Progenitor cell of endocrine pancreas (in vitro differentiated cells): ENCODE measurements at regions not wholly inside any gene's neighbourhood (a gene's known extent, or its start where the extent isn't known, plus 50 kb on each side); places are given as distances from the start of the nearest gene placed in this dataset.

ENCODE experiments used
- DNase-seq: peaks from one replicate; pipeline ENCODE4 v3.0.0; 2021; ENCODE audit warnings: low spot score; ENCODE audit not compliant: unreplicated experiment
- H3K27ac Mint-ChIP-seq: 2 replicates; pipeline ENCODE4 v1.8.0; 2021; ENCODE audit warnings: mild to moderate bottlenecking, moderate library complexity, mixed read lengths
- H3K27me3 Mint-ChIP-seq: 2 replicates; pipeline ENCODE4 v1.8.0; 2021; ENCODE audit warnings: mixed read lengths
- H3K36me3 Mint-ChIP-seq: 2 replicates; pipeline ENCODE4 v1.8.0; 2022; ENCODE audit warnings: mixed read lengths; ENCODE audit not compliant: insufficient read depth
- H3K4me1 Mint-ChIP-seq: 2 replicates; pipeline ENCODE4 v1.8.0; 2021; ENCODE audit warnings: low read depth, mixed read lengths
- H3K4me3 Mint-ChIP-seq: 2 replicates; pipeline ENCODE4 v1.8.0; 2021; ENCODE audit warnings: low read depth, mild to moderate bottlenecking, moderate library complexity, mixed read lengths
- H3K9me3 Mint-ChIP-seq: 2 replicates; pipeline ENCODE4 v1.8.0; 2021; ENCODE audit warnings: low read depth, mixed read lengths
- TF ChIP-seq, protein P1 (sequence below): fragments of 200-600 bp; sonication (generic); IDR thresholded peaks from one replicate; pipeline ENCODE4 v1.5.0; 2021; ENCODE audit warnings: antibody characterized with exemption, mild to moderate bottlenecking; ENCODE audit not compliant: unreplicated experiment

DNA sequence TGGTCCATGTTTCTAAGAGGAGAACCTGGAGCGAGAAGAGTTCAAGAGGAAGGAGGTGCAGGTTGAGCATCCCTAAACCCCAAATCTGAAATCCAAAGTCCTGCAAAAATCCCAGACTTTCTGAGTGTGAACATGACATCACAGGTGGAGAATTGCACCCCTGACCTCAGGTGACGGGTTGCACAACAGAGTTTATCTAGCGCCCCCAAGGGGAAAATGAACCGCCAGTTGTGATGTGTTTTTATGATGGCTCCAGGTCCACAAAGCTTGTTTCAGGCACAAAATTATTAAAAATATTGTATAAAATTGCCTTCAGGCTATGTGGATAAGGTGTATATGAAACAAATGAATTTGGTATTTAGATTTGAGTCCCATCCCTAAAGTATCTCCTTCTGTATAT, 420.0 kb downstream of the GABRB3 start:
- peaks cover 6% of the 10 kb centered on the region for H3K9me3 Mint-ChIP-seq
- no peaks in the 10 kb centered on the region for H3K36me3 Mint-ChIP-seq
- H3K27me3 Mint-ChIP-seq = peaks cover 6% of the 10 kb centered on the region
- no peak for DNase-seq
- TF ChIP-seq, protein P1, sequence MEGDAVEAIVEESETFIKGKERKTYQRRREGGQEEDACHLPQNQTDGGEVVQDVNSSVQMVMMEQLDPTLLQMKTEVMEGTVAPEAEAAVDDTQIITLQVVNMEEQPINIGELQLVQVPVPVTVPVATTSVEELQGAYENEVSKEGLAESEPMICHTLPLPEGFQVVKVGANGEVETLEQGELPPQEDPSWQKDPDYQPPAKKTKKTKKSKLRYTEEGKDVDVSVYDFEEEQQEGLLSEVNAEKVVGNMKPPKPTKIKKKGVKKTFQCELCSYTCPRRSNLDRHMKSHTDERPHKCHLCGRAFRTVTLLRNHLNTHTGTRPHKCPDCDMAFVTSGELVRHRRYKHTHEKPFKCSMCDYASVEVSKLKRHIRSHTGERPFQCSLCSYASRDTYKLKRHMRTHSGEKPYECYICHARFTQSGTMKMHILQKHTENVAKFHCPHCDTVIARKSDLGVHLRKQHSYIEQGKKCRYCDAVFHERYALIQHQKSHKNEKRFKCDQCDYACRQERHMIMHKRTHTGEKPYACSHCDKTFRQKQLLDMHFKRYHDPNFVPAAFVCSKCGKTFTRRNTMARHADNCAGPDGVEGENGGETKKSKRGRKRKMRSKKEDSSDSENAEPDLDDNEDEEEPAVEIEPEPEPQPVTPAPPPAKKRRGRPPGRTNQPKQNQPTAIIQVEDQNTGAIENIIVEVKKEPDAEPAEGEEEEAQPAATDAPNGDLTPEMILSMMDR = no peak
- no peak overlapping the region for H3K4me3 Mint-ChIP-seq
- H3K27ac Mint-ChIP-seq = no peak overlapping the region
- peaks cover 5% of the 10 kb centered on the region for H3K4me1 Mint-ChIP-seq

DNA sequence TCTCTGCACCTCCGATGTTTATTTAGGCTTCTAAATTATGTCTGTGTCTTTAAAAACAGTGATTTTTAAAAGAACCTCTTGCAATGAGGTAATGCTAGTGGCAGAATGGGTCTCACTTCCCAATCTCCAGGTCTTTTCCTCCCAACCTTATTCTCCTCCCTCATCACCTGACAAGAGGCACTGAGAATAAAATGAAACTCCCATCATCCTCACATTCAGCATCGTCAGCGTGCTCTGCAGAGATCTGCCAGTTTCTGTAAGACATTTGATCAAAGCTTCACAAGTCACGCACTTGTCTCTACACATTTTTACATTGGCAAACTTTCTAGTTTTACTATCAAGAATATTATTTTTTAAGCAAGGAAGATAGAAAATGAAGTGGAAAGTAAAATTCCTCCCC, 420.5 kb downstream of the GABRB3 start:
- peaks cover 6% of the 10 kb centered on the region for H3K27me3 Mint-ChIP-seq
- TF ChIP-seq, protein P1 = no peak
- H3K9me3 Mint-ChIP-seq = peaks cover 10% of the 10 kb centered on the region

DNA sequence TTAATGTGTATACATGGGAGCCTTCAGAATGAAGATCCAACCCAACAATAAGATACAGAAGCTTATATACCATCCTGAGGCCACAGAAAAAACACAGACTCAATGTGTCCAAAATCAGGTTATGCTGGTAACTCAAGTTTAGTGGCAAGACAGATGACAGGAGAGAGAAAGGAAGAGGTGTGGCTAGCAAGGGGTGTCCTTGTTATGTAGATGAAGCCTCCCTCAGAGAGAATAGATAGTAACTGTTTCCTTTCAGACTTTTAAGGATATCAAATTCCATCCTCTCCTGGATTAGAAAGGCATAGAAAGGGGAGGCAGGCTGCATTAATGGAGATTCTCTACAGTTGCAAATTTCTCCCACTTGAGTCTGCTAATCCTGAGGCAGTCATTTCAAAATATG, 447.4 kb downstream of the GABRB3 start:
- Mint-ChIP-seq H3K27me3 (no peaks in the 10 kb centered on the region), H3K9me3 (no peaks in the 10 kb centered on the region), H3K4me1 (no peaks in the 10 kb centered on the region), H3K27ac (no peak overlapping the region), H3K36me3 (no peaks in the 10 kb centered on the region), H3K4me3 (no peak overlapping the region)
- TF ChIP-seq, protein P1 = no peak
- no peak for DNase-seq

More for the DNA sequence above, 420.5 kb downstream of the GABRB3 start:
- Mint-ChIP-seq H3K27ac (no peak overlapping the region), H3K4me1 (peaks cover 5% of the 10 kb centered on the region), H3K4me3 (no peak overlapping the region), H3K36me3 (no peaks in the 10 kb centered on the region)
- no peak for DNase-seq

DNA sequence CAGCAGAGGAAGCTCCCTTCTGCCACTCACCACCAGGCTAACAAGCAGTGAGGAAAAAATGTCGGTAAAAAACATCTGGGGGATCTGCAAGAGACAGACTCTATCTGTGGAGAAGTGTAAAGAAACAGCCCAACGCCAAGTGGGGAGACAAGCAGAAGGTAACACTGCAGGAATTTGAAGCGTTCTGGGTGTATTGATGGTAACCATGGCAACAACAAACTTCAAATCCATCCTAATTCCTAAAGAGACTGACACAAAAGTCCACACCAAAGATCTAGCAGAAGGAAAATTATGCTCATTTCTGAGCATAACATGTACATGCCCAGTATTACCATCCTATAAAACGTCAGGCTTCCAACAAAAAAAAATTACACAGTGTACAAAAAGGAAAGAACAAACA, 449.3 kb downstream of the GABRB3 start:
- Mint-ChIP-seq H3K27me3 (no peaks in the 10 kb centered on the region), H3K9me3 (no peaks in the 10 kb centered on the region), H3K36me3 (no peaks in the 10 kb centered on the region), H3K4me1 (no peaks in the 10 kb centered on the region), H3K4me3 (no peak overlapping the region), H3K27ac (no peak overlapping the region)
- TF ChIP-seq, protein P1 = no peak
- DNase-seq = no peak

DNA sequence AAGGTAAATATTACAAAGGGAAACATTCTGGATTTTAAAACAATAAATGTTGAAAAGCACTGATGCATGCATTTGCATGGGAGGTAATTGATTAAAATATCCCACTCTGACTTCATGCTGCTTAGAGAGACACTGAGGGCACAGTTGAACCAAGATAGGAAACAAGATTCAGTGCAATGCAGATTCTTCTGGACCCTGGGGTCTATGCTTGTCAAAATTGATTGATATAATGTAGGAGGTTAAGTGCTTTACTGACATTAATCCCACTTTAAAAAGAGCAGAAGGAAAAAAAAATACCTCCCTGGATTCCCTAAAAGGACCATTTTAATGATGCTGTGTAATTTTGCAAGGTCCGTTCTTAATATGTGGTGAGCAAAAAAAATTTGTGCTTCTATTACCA, 454.2 kb downstream of the GABRB3 start:
- no peak for DNase-seq
- Mint-ChIP-seq H3K27me3 (no peaks in the 10 kb centered on the region), H3K9me3 (no peaks in the 10 kb centered on the region), H3K27ac (no peak overlapping the region), H3K4me3 (no peak overlapping the region), H3K36me3 (no peaks in the 10 kb centered on the region), H3K4me1 (no peaks in the 10 kb centered on the region)
- TF ChIP-seq, protein P1 = no peak

DNA sequence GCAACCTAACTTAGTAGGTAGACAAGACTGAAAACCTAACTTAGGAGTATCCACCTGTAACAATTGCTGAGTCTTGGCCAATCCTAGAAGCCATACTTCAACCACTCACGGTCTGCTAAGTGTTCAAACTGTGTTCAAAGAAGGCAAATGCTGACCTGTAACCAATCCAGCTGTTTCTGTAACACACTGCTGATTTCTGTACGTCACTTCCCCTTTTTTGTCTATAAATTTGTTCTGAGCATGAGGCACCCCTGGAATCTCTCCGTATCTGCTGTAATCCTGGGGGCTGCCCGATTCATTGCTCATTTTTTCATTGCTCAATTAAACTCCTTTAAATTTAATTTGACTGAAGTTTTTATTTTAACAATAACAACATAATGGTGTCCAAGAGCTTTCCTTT, 451.4 kb upstream of the ATP10A start:
- H3K27me3 Mint-ChIP-seq = no peaks in the 10 kb centered on the region
- TF ChIP-seq, protein P1 = no peak
- H3K27ac Mint-ChIP-seq = no peak overlapping the region
- H3K4me1 Mint-ChIP-seq = no peaks in the 10 kb centered on the region
- H3K9me3 Mint-ChIP-seq = peaks cover 14% of the 10 kb centered on the region
- no peak for DNase-seq
- H3K4me3 Mint-ChIP-seq = no peak overlapping the region
- no peaks in the 10 kb centered on the region for H3K36me3 Mint-ChIP-seq
